SU-DHL-6 (cell line): ENCODE measurements at regions not wholly inside any gene's neighbourhood (a gene's known extent, or its start where the extent isn't known, plus 50 kb on each side); places are given as distances from the start of the nearest gene placed in this dataset.
"Not testable (repeated sequence)": the region's sequence is repeated elsewhere in the genome, so short reads cannot be mapped to it uniquely, and the experiment has no call there.

ENCODE experiments used
- H2AFZ ChIP-seq: fragments of 200-600 bp; sonication (generic); 2 replicates; pipeline ENCODE4 v1.6.1; 2014; ENCODE audit warnings: low read depth, mild to moderate bottlenecking, moderate library complexity, mixed read lengths, antibody characterized with exemption, low read length; ENCODE audit not compliant: severe bottlenecking
- H3F3A ChIP-seq: fragments of 200-600 bp; shearing (Covaris generic); 2 replicates; pipeline ENCODE4 v1.6.0; 2016; ENCODE audit warnings: antibody characterized with exemption, mild to moderate bottlenecking; ENCODE audit not compliant: insufficient read depth
- H3K27ac ChIP-seq: fragments of 200-600 bp; sonication (generic); 2 replicates; pipeline ENCODE4 v1.5.1; 2016; ENCODE audit warnings: low read depth, mild to moderate bottlenecking, low read length, moderate library complexity, mixed read lengths
- H3K27me3 ChIP-seq: fragments of 200-600 bp; sonication (generic), shearing (Covaris generic); 2 replicates; pipeline ENCODE4 v1.6.0; 2014; ENCODE audit warnings: mild to moderate bottlenecking, low read length
- H3K36me3 ChIP-seq: fragments of 200-600 bp; sonication (generic); 2 replicates; pipeline ENCODE4 v1.6.1; 2014; ENCODE audit warnings: mild to moderate bottlenecking, low read length, mixed read lengths
- H3K4me2 ChIP-seq: fragments of 300-600, 200-600 bp; shearing (Covaris generic), sonication (generic); 2 replicates; pipeline ENCODE4 v1.6.0; 2014; ENCODE audit warnings: low read length, low read depth, mild to moderate bottlenecking; ENCODE audit not compliant: poor library complexity, severe bottlenecking
- H3K4me3 ChIP-seq: fragments of 200-600 bp; sonication (generic); 2 replicates; pipeline ENCODE4 v1.5.1; 2014; ENCODE audit warnings: antibody characterized with exemption, low read length, mild to moderate bottlenecking, mixed read lengths; ENCODE audit not compliant: insufficient read depth, poor library complexity, severe bottlenecking
- H3K79me2 ChIP-seq: fragments of 200-600 bp; sonication (generic); 2 replicates; pipeline ENCODE4 v1.6.1; 2014; ENCODE audit warnings: mild to moderate bottlenecking, low read length, moderate library complexity; ENCODE audit not compliant: insufficient read depth
- H3K9ac ChIP-seq: fragments of 200-600 bp; sonication (generic); 2 replicates; pipeline ENCODE4 v1.7.0; 2014; ENCODE audit warnings: mild to moderate bottlenecking, low read length
- H3K9me2 ChIP-seq: fragments of 200-600 bp; sonication (generic); replicated peaks from 2 replicates; pipeline ENCODE4 v1.6.1; 2014; ENCODE audit warnings: low read length; ENCODE audit not compliant: insufficient read depth
- H3K9me3 ChIP-seq: fragments of 200-600 bp; sonication (generic); 2 replicates; pipeline ENCODE4 v1.6.1; 2014; ENCODE audit warnings: low read length, mixed read lengths; ENCODE audit not compliant: insufficient read depth
- H4K20me1 ChIP-seq: fragments of 200-600 bp; sonication (generic); 2 replicates; pipeline ENCODE4 v1.6.1; 2014; ENCODE audit warnings: low read depth, mild to moderate bottlenecking, antibody characterized with exemption, low read length, moderate library complexity, mixed read lengths
- EZH2phosphoT487 ChIP-seq: fragments of 200-600 bp; sonication (generic), shearing (Covaris generic); conservative IDR thresholded peaks from 2 replicates; pipeline ENCODE4 v1.6.1; 2018; ENCODE audit warnings: mild to moderate bottlenecking, antibody characterized with exemption, low read length, moderate library complexity, mixed read lengths
- TF ChIP-seq, protein P1 (sequence below): fragments of 200-600 bp; sonication (generic); IDR thresholded peaks from one replicate; pipeline ENCODE4 v1.5.1; 2017; ENCODE audit warnings: antibody characterized with exemption, mild to moderate bottlenecking, low read length, moderate library complexity; ENCODE audit not compliant: insufficient read depth, poor library complexity, severe bottlenecking

DNA sequence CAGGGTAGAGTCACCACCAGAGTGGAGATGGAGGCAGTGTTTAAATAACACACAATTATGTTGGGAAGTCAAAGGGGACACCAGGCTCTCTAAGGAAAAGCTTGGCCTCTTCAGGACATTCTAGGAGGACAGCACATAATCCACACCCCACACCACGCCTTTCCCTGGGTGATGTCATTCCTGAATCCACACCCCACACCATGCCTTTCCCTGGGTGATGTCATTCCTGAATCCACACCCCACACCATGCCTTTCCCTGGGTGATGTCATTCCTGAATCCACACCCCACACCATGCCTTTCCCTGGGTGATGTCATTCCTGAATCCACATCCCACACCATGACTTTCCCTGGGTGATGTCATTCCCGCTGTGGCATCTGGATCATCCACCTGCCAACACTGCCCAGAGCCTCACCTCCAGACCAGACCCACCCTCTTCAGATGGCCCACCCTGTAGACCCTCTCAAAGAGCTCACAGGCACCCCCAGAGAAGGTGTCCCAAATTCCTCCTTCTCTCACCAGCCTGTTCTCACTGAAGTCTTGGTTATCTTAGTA lies 541.5 kb upstream of the B3GAT1 start:
- H3K27ac ChIP-seq, H3K79me2 ChIP-seq, H3F3A ChIP-seq, H3K27me3 ChIP-seq, H3K4me3 ChIP-seq, H3K4me2 ChIP-seq, H4K20me1 ChIP-seq, H3K9me2 ChIP-seq, H3K9ac ChIP-seq, H3K9me3 ChIP-seq, H2AFZ ChIP-seq, H3K36me3 ChIP-seq: not testable (repeated sequence)

DNA sequence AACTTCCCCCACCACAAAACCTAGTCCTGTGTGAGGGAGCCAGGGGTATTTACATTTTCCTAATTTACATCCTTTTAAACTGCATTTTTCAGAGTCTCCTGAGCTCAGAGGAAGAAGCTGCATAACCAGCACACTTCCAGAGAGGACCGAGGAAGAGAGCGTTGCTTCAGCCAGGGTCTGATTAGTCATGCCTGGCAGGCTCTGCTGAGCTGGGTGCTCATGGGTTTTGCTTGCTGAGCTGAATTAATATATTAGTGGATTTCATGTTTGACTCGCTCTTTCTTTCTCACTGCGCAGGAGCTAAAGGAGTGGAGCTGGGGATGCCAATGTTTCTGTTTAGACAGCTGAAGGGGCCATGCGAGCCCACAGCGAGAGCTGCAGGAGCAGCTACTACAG lies 539.3 kb upstream of the B3GAT1 start:
- Histone ChIP-seq H3K9ac (no peak overlapping the region), H3K9me2 (no peaks in the 10 kb centered on the region), H3K79me2 (no peaks in the 10 kb centered on the region), H4K20me1 (no peaks in the 10 kb centered on the region), H3K4me3 (no peak overlapping the region), H3K27me3 (no peaks in the 10 kb centered on the region), H3K36me3 (no peaks in the 10 kb centered on the region), H3K4me2 (no peak overlapping the region), H3K9me3 (no peaks in the 10 kb centered on the region), H3K27ac (no peak overlapping the region), H2AFZ (no peak overlapping the region), H3F3A (no peaks in the 10 kb centered on the region)
- TF ChIP-seq, protein P1, sequence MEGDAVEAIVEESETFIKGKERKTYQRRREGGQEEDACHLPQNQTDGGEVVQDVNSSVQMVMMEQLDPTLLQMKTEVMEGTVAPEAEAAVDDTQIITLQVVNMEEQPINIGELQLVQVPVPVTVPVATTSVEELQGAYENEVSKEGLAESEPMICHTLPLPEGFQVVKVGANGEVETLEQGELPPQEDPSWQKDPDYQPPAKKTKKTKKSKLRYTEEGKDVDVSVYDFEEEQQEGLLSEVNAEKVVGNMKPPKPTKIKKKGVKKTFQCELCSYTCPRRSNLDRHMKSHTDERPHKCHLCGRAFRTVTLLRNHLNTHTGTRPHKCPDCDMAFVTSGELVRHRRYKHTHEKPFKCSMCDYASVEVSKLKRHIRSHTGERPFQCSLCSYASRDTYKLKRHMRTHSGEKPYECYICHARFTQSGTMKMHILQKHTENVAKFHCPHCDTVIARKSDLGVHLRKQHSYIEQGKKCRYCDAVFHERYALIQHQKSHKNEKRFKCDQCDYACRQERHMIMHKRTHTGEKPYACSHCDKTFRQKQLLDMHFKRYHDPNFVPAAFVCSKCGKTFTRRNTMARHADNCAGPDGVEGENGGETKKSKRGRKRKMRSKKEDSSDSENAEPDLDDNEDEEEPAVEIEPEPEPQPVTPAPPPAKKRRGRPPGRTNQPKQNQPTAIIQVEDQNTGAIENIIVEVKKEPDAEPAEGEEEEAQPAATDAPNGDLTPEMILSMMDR: no peak
- TF ChIP-seq EZH2phosphoT487: no peak

DNA sequence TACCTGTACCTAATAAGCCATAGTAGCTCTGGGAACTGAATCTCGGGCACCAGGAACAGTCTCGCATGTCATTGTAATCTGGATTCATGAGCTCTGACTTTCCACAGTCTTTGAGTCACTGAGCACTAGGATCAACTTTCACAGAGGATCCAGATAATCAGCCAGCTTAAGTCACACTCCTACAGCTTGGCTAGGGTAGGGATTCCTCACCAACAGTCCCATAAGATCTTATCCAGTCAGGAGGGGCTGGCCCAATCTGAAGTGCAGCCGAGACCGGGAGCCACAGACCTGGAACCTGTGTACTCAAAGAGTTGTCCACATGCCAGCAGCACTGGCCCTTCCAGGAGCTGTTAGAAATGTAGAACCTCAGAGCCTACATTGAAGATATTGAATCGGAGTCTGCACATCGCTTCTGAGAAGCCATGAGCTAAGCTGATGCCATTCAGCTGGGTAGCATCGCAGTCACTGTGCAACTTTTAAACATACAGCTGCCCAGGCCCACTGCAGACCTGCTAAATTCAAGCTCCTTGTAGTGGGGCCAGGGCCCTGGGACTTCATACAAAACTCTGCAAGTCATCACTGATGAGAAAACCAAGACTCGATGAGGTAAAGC lies 538.8 kb upstream of the B3GAT1 start:
- no peaks in the 10 kb centered on the region for H3K9me2 ChIP-seq
- no peak overlapping the region for H2AFZ ChIP-seq
- no peaks in the 10 kb centered on the region for H4K20me1 ChIP-seq
- no peaks in the 10 kb centered on the region for H3K9me3 ChIP-seq
- no peaks in the 10 kb centered on the region for H3K36me3 ChIP-seq
- no peaks in the 10 kb centered on the region for H3K27me3 ChIP-seq
- H3K79me2 ChIP-seq: no peaks in the 10 kb centered on the region
- no peak overlapping the region for H3K27ac ChIP-seq
- no peak overlapping the region for H3K4me2 ChIP-seq
- no peak for TF ChIP-seq EZH2phosphoT487
- TF ChIP-seq, protein P1: no peak
- H3K4me3 ChIP-seq: no peak overlapping the region
- no peaks in the 10 kb centered on the region for H3F3A ChIP-seq
- H3K9ac ChIP-seq: no peak overlapping the region

DNA sequence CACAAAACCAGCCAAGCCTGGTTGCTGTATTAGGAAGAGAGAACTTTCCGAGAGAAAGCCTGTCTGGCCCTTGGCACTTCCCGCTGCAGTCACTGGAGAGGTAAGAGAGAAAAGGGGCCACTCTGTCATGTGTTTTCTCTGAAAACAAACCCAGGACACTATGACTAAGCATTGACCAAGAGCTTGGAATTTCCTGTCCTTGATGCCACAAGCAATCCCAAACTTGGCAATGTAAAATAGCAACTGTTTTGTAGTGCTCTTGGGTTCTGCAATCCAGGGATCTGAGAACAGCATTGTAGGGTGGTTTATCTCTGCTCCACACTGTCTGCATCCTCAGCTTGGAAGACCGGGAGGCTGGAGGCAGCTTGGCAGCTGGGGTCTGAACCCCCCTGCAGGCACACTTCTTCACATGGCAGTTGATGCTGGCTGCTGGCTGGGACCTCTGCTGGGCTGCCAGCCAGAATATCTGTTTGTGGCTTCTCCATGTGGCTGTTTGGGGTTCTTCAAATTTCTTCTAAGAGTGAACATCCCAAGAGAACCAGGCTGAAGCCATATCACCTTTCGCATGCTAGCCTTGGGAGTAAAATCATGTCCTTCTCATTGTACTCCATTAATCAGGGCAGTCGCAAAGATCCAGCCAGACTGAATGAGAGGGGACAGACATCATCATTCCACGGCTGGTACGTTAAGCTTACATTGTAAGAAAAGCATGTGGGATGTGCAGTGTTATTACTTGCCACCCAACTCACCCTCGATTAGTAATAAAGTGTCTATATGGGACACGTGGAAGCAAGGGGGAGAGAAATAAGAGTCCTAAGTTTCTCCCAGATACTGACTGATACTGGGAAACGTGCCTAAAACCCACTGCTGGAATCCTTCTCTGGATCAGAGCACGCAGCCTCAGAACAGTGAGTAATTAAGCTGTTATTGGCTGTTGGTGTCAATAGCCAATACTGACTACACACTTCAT lies 537.4 kb upstream of the B3GAT1 start:
- Histone ChIP-seq H3K9ac (no peak overlapping the region), H3K79me2 (no peaks in the 10 kb centered on the region), H3F3A (no peaks in the 10 kb centered on the region), H2AFZ (no peak overlapping the region), H3K36me3 (no peaks in the 10 kb centered on the region), H3K9me3 (no peaks in the 10 kb centered on the region), H4K20me1 (no peaks in the 10 kb centered on the region), H3K9me2 (no peaks in the 10 kb centered on the region), H3K27ac (no peak overlapping the region), H3K4me2 (no peak overlapping the region), H3K27me3 (no peaks in the 10 kb centered on the region), H3K4me3 (no peak overlapping the region)
- TF ChIP-seq, protein P1: no peak
- no peak for TF ChIP-seq EZH2phosphoT487
